ENCODE measurements at regions not wholly inside any gene's neighbourhood (a gene's known extent, or its start where the extent isn't known, plus 50 kb on each side); places are given as distances from the start of the nearest gene placed in this dataset.

DNA sequence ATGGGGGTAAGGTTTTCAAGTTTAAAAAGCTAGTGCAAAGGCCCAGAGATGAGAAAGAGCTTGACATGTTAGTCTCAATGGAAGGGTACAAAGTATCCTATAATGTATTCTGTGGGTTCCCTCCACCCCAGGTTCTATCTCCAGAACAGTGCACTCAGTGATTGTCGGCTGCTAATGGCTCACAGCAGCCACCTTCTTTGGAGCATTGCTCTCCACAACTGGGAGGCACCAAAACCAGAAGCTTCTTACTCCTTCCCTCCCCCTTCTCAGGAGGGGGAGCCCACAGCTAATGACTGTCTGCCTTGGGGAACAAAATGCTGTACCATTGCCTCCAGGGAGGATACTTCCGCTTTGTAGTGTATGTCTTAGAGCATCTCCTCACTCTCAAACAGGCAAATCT is 439.4 kb upstream of the RBMS3 start:
- H3K4me1 Mint-ChIP-seq: peaks cover 17% of the 10 kb centered on the region
- no peaks in the 10 kb centered on the region for H3K36me3 Mint-ChIP-seq (ENCODE audit: low read depth)
- peaks cover 5% of the 10 kb centered on the region for H3K27me3 Mint-ChIP-seq (ENCODE audit: low read depth, poor library complexity)
- no peak for DNase-seq
- TF ChIP-seq, protein P1, sequence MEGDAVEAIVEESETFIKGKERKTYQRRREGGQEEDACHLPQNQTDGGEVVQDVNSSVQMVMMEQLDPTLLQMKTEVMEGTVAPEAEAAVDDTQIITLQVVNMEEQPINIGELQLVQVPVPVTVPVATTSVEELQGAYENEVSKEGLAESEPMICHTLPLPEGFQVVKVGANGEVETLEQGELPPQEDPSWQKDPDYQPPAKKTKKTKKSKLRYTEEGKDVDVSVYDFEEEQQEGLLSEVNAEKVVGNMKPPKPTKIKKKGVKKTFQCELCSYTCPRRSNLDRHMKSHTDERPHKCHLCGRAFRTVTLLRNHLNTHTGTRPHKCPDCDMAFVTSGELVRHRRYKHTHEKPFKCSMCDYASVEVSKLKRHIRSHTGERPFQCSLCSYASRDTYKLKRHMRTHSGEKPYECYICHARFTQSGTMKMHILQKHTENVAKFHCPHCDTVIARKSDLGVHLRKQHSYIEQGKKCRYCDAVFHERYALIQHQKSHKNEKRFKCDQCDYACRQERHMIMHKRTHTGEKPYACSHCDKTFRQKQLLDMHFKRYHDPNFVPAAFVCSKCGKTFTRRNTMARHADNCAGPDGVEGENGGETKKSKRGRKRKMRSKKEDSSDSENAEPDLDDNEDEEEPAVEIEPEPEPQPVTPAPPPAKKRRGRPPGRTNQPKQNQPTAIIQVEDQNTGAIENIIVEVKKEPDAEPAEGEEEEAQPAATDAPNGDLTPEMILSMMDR (IDR thresholded peaks at IDR 0.05): no peak
- no peak overlapping the region for H3K4me3 Mint-ChIP-seq
- no peaks in the 10 kb centered on the region for H3K9me3 Mint-ChIP-seq
- no peak overlapping the region for H3K27ac Mint-ChIP-seq

DNA sequence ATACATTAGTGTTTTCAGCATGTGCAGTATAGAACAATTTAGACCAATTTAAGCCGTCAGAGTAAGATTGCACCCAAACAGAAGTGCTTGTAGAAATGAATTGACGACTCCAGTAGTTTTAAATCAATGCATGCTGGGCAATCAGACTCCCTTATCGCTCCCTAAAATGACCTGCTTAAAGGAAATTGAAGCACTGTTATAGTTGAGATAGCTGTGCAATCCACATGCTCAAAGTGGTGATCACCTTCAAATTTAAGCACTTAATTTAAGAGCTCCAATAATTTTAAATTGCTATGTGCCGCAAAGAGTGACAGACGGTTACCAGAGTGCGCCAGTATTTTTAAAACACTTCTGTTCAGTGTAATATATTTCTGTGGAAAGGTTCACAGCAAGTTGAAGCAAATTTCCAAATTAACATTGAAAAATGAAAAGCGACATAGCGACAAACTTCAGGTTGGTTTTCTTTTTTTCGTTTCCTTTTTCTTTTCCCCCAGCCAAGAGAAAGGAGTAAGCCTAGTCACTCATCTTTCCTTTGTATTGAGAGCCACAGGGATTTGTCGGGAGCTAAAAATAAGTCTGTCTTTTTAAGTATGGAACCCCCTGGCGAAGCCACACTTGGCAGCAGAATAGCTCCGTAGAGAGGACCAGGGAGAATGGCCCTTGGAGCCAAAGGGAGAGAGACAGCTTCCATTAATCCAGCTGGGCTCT is 436.4 kb upstream of the RBMS3 start:
- TF ChIP-seq, protein P1 (IDR thresholded peaks at IDR 0.05): no peak
- no peak for DNase-seq
- Mint-ChIP-seq H3K9me3 (no peaks in the 10 kb centered on the region), H3K27ac (no peak overlapping the region), H3K36me3 (ENCODE audit: low read depth) (no peaks in the 10 kb centered on the region), H3K4me3 (no peak overlapping the region), H3K27me3 (ENCODE audit: low read depth, poor library complexity) (no peaks in the 10 kb centered on the region), H3K4me1 (peaks cover 29% of the 10 kb centered on the region)

DNA sequence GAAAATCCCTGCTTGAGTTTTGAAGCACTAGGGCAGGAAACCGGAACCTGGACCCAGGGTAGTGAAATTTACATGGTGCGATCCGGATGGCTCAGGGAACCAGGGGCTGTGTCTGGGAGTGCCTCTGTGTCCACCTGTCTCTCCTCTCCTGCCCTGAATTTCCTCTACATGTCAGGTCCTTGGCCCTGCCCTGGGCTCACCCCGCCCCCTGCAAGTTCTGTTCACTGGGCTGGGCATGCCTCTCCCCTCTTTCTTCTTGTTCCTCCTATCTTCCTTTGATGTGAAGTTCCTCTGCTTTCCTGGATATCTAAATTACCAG is 435.9 kb upstream of the RBMS3 start:
- Mint-ChIP-seq H3K4me3 (no peak overlapping the region), H3K4me1 (peaks cover 29% of the 10 kb centered on the region), H3K27ac (no peak overlapping the region), H3K36me3 (ENCODE audit: low read depth) (no peaks in the 10 kb centered on the region), H3K9me3 (no peaks in the 10 kb centered on the region), H3K27me3 (ENCODE audit: low read depth, poor library complexity) (peaks cover 2% of the 10 kb centered on the region)
- no peak for DNase-seq
- TF ChIP-seq, protein P1 (IDR thresholded peaks at IDR 0.05): no peak

DNA sequence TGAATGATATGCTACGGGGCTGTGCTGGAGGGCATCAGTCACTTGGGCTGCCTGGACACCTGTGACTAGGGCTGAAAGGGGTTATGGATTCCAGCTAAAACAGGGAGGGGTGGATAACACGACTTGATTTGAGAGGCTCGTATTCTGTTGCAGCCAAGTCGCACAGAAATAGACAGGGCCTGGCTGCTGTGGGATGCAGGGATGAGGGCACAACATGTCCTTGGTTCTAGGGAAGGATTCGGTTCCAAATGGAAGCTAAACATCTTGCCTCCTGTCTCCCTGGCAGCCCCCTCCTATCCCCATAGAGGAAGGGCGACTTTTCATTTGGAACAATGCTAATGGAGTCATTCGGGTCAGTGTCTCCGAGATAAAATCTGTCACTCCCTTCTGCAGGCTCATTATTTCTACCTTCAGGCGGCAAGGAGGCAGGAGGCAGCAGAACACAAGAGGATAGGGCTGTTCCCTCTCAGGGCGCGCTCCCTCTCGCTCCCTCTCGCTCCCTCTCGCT is 433.8 kb upstream of the RBMS3 start:
- H3K4me1 Mint-ChIP-seq: peaks cover 20% of the 10 kb centered on the region
- no peak for DNase-seq
- no peaks in the 10 kb centered on the region for H3K36me3 Mint-ChIP-seq (ENCODE audit: low read depth)
- TF ChIP-seq, protein P1 (IDR thresholded peaks at IDR 0.05): no peak
- peaks cover 4% of the 10 kb centered on the region for H3K27me3 Mint-ChIP-seq (ENCODE audit: low read depth, poor library complexity)
- no peak overlapping the region for H3K4me3 Mint-ChIP-seq
- H3K27ac Mint-ChIP-seq: peak overlapping the region; percentile 56
- no peaks in the 10 kb centered on the region for H3K9me3 Mint-ChIP-seq

DNA sequence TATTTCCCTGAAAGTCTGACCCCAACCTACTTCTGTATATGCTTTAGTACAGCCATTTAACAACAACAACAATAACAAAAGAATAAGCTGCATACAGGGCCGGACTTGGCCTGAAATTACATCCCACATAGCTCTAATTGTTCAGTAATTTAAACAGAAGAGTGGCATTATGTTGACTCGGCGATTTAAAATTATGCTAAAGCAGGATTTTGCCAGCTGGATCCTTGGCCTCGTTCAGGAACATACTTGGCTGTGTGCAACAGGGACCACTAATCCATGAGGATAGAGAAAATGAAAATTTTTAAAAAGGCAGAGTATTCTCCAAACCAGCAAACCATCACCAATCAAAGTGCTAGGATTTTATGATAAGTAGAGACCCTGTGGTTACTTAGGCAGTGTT is 433.1 kb upstream of the RBMS3 start:
- TF ChIP-seq, protein P1 (IDR thresholded peaks at IDR 0.05): no peak
- no peak overlapping the region for H3K27ac Mint-ChIP-seq
- no peak for DNase-seq
- H3K36me3 Mint-ChIP-seq (ENCODE audit: low read depth): no peaks in the 10 kb centered on the region
- peaks cover 4% of the 10 kb centered on the region for H3K27me3 Mint-ChIP-seq (ENCODE audit: low read depth, poor library complexity)
- H3K4me1 Mint-ChIP-seq: peaks cover 20% of the 10 kb centered on the region
- no peaks in the 10 kb centered on the region for H3K9me3 Mint-ChIP-seq
- no peak overlapping the region for H3K4me3 Mint-ChIP-seq

DNA sequence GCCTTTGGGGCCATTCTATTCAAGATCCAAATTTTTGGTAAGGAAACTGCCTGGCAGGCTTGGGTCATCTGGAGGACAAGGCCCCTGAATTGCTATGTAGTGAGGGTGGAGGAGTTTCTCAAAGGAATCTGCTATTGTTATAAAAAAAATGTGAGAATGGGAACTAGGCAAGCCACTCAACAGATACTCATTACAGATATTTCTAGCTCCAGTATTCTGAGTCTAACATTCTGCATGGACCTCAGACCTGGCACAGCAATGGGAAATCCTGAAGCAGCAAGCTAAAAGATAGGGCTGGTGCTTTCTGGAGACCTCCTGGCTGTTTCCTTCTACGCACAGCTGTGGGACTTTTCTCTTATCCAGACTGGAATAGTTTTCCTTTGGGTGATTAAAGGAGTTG is 430.7 kb upstream of the RBMS3 start:
- TF ChIP-seq, protein P1 (IDR thresholded peaks at IDR 0.05): no peak
- Mint-ChIP-seq H3K4me1 (peaks cover 17% of the 10 kb centered on the region), H3K27ac (peak overlapping the region; percentile 34), H3K9me3 (no peaks in the 10 kb centered on the region), H3K4me3 (no peak overlapping the region), H3K27me3 (ENCODE audit: low read depth, poor library complexity) (peaks cover 7% of the 10 kb centered on the region), H3K36me3 (ENCODE audit: low read depth) (no peaks in the 10 kb centered on the region)
- no peak for DNase-seq

Data from nephron progenitor cell (in vitro differentiated cells).